ENCODE measurements at regions not wholly inside any gene's neighbourhood (a gene's known extent, or its start where the extent isn't known, plus 50 kb on each side); places are given as distances from the start of the nearest gene placed in this dataset.

DNA sequence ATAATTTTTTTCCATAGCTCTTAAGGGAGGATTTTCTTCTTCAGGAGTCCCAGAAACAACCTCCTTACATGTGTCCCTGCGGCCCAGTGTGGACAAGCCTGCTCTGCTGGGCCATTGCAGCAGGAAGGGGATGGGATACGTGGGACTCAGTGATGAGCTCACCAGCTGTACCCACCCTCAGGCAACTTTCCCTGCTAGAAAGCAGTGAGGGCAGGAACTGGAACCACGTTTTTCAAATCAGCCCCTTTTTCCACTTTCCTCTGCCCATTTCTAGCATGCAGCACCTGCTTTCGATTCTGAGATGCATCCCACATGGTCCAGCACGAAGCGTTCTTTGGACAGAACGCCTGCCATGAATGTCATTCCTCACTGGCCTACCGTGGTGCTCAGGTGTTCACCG is 232.7 kb downstream of the KLF6 start:
- Histone ChIP-seq H3K27me3 (no peaks in the 10 kb centered on the region), H3K4me1 (no peaks in the 10 kb centered on the region), H3K9me3 (no peaks in the 10 kb centered on the region), H3K4me3 (no peak overlapping the region), H3K36me3 (no peaks in the 10 kb centered on the region), H3K27ac (no peak overlapping the region)
- TF ChIP-seq, protein P1, sequence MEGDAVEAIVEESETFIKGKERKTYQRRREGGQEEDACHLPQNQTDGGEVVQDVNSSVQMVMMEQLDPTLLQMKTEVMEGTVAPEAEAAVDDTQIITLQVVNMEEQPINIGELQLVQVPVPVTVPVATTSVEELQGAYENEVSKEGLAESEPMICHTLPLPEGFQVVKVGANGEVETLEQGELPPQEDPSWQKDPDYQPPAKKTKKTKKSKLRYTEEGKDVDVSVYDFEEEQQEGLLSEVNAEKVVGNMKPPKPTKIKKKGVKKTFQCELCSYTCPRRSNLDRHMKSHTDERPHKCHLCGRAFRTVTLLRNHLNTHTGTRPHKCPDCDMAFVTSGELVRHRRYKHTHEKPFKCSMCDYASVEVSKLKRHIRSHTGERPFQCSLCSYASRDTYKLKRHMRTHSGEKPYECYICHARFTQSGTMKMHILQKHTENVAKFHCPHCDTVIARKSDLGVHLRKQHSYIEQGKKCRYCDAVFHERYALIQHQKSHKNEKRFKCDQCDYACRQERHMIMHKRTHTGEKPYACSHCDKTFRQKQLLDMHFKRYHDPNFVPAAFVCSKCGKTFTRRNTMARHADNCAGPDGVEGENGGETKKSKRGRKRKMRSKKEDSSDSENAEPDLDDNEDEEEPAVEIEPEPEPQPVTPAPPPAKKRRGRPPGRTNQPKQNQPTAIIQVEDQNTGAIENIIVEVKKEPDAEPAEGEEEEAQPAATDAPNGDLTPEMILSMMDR (IDR thresholded peaks at IDR 0.05) = no peak
- no peak for TF ChIP-seq POLR2A (IDR thresholded peaks at IDR 0.05)
- DNase-seq (ENCODE audit: low spot score in 2 of 2) = no peak
- 86% methylated on average over 9 of the region's 9 CpGs for WGBS

DNA sequence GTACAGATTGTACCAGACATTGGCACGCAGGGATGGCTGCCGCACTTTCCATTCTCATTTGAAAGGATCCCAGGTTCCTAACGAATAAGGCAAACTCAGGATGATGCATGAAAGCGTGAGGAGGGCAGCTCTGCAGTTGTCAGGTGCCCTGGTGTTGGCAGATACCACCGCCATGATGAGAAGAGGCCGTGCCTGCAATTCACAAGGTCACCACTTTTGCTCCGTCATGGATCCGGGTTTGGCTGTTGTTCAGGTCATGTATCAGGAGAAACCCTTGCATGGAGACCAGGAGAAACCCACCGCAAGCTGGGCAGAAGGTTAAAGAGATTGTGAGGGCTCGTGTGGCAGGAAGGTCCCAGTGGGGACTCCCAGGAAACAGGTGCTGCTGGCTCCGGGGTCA is 233.2 kb downstream of the KLF6 start:
- 90% methylated on average over 11 of the region's 11 CpGs for WGBS
- TF ChIP-seq POLR2AphosphoS5 (IDR thresholded peaks at IDR 0.05) (no peak), POLR2A (IDR thresholded peaks at IDR 0.05) (no peak), EP300 (IDR thresholded peaks at IDR 0.05) (no peak)
- TF ChIP-seq, protein P1 (IDR thresholded peaks at IDR 0.05) = no peak

GRCh38 chr10:3549118-3549517 is 235.9 kb downstream of the KLF6 start:
- no peak for DNase-seq (ENCODE audit: low spot score in 2 of 2)
- H3K27ac ChIP-seq = no peak overlapping the region
- WGBS = 83% methylated on average over 4 of the region's 4 CpGs
- no peaks in the 10 kb centered on the region for H3K36me3 ChIP-seq
- H3K4me1 ChIP-seq = no peaks in the 10 kb centered on the region
- no peak overlapping the region for H3K4me3 ChIP-seq
- no peaks in the 10 kb centered on the region for H3K9me3 ChIP-seq
- no peaks in the 10 kb centered on the region for H3K27me3 ChIP-seq
- TF ChIP-seq EP300 (IDR thresholded peaks at IDR 0.05) = no peak
- no peak for TF ChIP-seq POLR2AphosphoS5 (IDR thresholded peaks at IDR 0.05)
- no peak for TF ChIP-seq POLR2A (IDR thresholded peaks at IDR 0.05)
- TF ChIP-seq, protein P1 (IDR thresholded peaks at IDR 0.05) = no peak

More for the DNA sequence above, 233.2 kb downstream of the KLF6 start:
- DNase-seq (ENCODE audit: low spot score in 2 of 2) = no peak
- H3K9me3 ChIP-seq = no peaks in the 10 kb centered on the region
- no peaks in the 10 kb centered on the region for H3K36me3 ChIP-seq
- H3K27me3 ChIP-seq = no peaks in the 10 kb centered on the region
- no peak overlapping the region for H3K27ac ChIP-seq
- no peak overlapping the region for H3K4me3 ChIP-seq
- no peaks in the 10 kb centered on the region for H3K4me1 ChIP-seq

- Histone ChIP-seq H3K4me3 (no peak overlapping the region), H3K36me3 (no peaks in the 10 kb centered on the region), H3K27ac (no peak overlapping the region), H3K4me1 (no peaks in the 10 kb centered on the region), H3K9me3 (no peaks in the 10 kb centered on the region), H3K27me3 (no peaks in the 10 kb centered on the region)
- 92% methylated on average over 1 of the region's 1 CpG for WGBS
- TF ChIP-seq POLR2AphosphoS5 (IDR thresholded peaks at IDR 0.05) (no peak), POLR2A (IDR thresholded peaks at IDR 0.05) (no peak), EP300 (IDR thresholded peaks at IDR 0.05) (no peak)
- TF ChIP-seq, protein P1 (IDR thresholded peaks at IDR 0.05) = no peak
- no peak for DNase-seq (ENCODE audit: low spot score in 2 of 2)
These were observed 236.3 kb downstream of the KLF6 start for GRCh38 chr10:3548702-3549101.

GRCh38 chr10:3548076-3548475 is 236.9 kb downstream of the KLF6 start:
- TF ChIP-seq, protein P1 (IDR thresholded peaks at IDR 0.05) = no peak
- TF ChIP-seq POLR2AphosphoS5 (IDR thresholded peaks at IDR 0.05) = no peak
- TF ChIP-seq POLR2A (IDR thresholded peaks at IDR 0.05) = no peak
- no peak for TF ChIP-seq EP300 (IDR thresholded peaks at IDR 0.05)
- no peak overlapping the region for H3K27ac ChIP-seq
- DNase-seq (ENCODE audit: low spot score in 2 of 2) = no peak
- H3K4me3 ChIP-seq = no peak overlapping the region
- H3K9me3 ChIP-seq = no peaks in the 10 kb centered on the region
- WGBS = 80% methylated on average over 7 of the region's 7 CpGs
- H3K36me3 ChIP-seq = no peaks in the 10 kb centered on the region
- no peaks in the 10 kb centered on the region for H3K27me3 ChIP-seq
- no peaks in the 10 kb centered on the region for H3K4me1 ChIP-seq

Data from suprapubic skin (tissue), 4 donors.